Esophagus squamous epithelium (tissue), 4 donors: ENCODE measurements at regions not wholly inside any gene's neighbourhood (a gene's known extent, or its start where the extent isn't known, plus 50 kb on each side); places are given as distances from the start of the nearest gene placed in this dataset.

Experiments used
- CTCF ChIP-seq, 6 experiments: fragments of 450-650 bp in 4 of 6; fragments of 200-600 bp in 2 of 6; sonication (generic) in 2 of 6; IDR thresholded peaks; one replicate each; pipeline ENCODE4 v1.5.1; 2016 to 2019; ENCODE audit warnings: antibody characterized with exemption in 6 of 6, mild to moderate bottlenecking in 4 of 6, moderate library complexity in 4 of 6
- POLR2A ChIP-seq, 4 donors: fragments of 450-650 bp; IDR thresholded peaks; one replicate each; pipeline ENCODE4 v1.6.1; 2017; ENCODE audit warnings: antibody characterized with exemption in 4 of 4, mild to moderate bottlenecking in 4 of 4, moderate library complexity in 3 of 4

- TF ChIP-seq CTCF (IDR thresholded peaks at IDR 0.05) (no peak), POLR2A (IDR thresholded peaks at IDR 0.05) (no peak)
Measured at GRCh38 chr10:118471863-118472262, 123.6 kb downstream of the PRLHR start.
